SK-N-SH (cell line): ENCODE measurements at regions not wholly inside any gene's neighbourhood (a gene's known extent, or its start where the extent isn't known, plus 50 kb on each side); places are given as distances from the start of the nearest gene placed in this dataset.

Experiments used
- CTCF ChIA-PET: fragments of 300-600, 350-600 bp; formaldehyde crosslinking; extraction: SDS; loops from one replicate; lab custom pipeline; 2021; lab: Yijun Ruan, JAX
- POLR2A ChIA-PET: fragments of 350-600 bp; sonication (Branson Sonifier 250); formaldehyde crosslinking; extraction: SDS; loops from one replicate; lab custom pipeline; 2020; ENCODE audit warnings: antibody characterized with exemption, inconsistent platforms; lab: Yijun Ruan, JAX
- DNase-seq: peaks from one replicate; pipeline ENCODE4 v3.0.0; 2012
- H2AFZ ChIP-seq: fragments of 200-600 bp; sonication (generic); 2 replicates; pipeline ENCODE4 v1.8.1; 2016; ENCODE audit warnings: antibody characterized with exemption, mild to moderate bottlenecking, low read depth
- H3F3A ChIP-seq: fragments of 200-600 bp; sonication (generic); replicated peaks from 2 replicates; pipeline ENCODE3; 2016; ENCODE audit warnings: antibody characterized with exemption, mild to moderate bottlenecking; ENCODE audit not compliant: insufficient read depth
- H3K27ac ChIP-seq, 2 experiments: fragments of 200-500 bp in 1 of 2; fragments of 200-600 bp in 1 of 2; sonication (Bioruptor generic) in 1 of 2; sonication (generic), shearing (Covaris generic) in 1 of 2; 2 replicates each; pipeline versions ENCODE4 v1.5.1 to v1.6.1; 2014 to 2016; ENCODE audit warnings: low read depth in 2 of 2, inconsistent platforms in 1 of 2, low read length in 1 of 2, mild to moderate bottlenecking in 1 of 2, mixed read lengths in 1 of 2
- H3K27me3 ChIP-seq: fragments of 200-600 bp; sonication (generic), shearing (Covaris generic); 2 replicates; pipeline ENCODE4 v1.6.1; 2016; ENCODE audit warnings: mixed run types; ENCODE audit not compliant: insufficient read depth
- H3K36me3 ChIP-seq, 2 experiments: fragments of 200-500 bp in 1 of 2; fragments of 200-600 bp in 1 of 2; sonication (Bioruptor generic) in 1 of 2; sonication (generic) in 1 of 2; replicated peaks in 1 of 2; 2 replicates each; pipeline versions ENCODE3 to v1.5.1; 2014 to 2016; ENCODE audit warnings: low read length in 1 of 2, mild to moderate bottlenecking in 1 of 2; ENCODE audit not compliant: insufficient read depth in 2 of 2, control insufficient read depth in 1 of 2
- H3K4me1 ChIP-seq, 2 experiments: fragments of 200-500 bp in 1 of 2; fragments of 200-600 bp in 1 of 2; sonication (Bioruptor generic) in 1 of 2; sonication (generic), shearing (Covaris generic) in 1 of 2; 2 replicates each; pipeline versions ENCODE4 v1.5.1 to v1.6.1; 2014 to 2016; ENCODE audit warnings: low read depth in 1 of 2, low read length in 1 of 2, mixed run types in 1 of 2; ENCODE audit not compliant: insufficient read depth in 2 of 2, control insufficient read depth in 1 of 2
- H3K4me2 ChIP-seq: fragments of 200-600 bp; sonication (generic), shearing (Covaris generic); 2 replicates; pipeline ENCODE4 v1.6.1; 2017; ENCODE audit warnings: mixed run types
- H3K4me3 ChIP-seq, 2 experiments: fragments of 200-500 bp in 1 of 2; fragments of 200-600 bp in 1 of 2; sonication (Bioruptor generic) in 1 of 2; sonication (generic), shearing (Covaris generic) in 1 of 2; 2 replicates each; pipeline versions ENCODE4 v1.5.1 to v1.8.1; 2014 to 2016; ENCODE audit warnings: low read depth in 2 of 2, inconsistent platforms in 1 of 2, low read length in 1 of 2, mild to moderate bottlenecking in 1 of 2, mixed read lengths in 1 of 2, moderate library complexity in 1 of 2
- H3K79me2 ChIP-seq: fragments of 200-600 bp; sonication (generic); 2 replicates; pipeline ENCODE4 v1.8.1; 2017; ENCODE audit warnings: mild to moderate bottlenecking; ENCODE audit not compliant: insufficient read depth
- H3K9ac ChIP-seq: fragments of 200-600 bp; sonication (generic); 2 replicates; pipeline ENCODE4 v1.6.1; 2017; ENCODE audit warnings: mixed run types
- H3K9me2 ChIP-seq: fragments of 200-600 bp; sonication (generic); 2 replicates; pipeline ENCODE4 v1.6.1; 2017; ENCODE audit warnings: mixed run types
- H3K9me3 ChIP-seq: fragments of 200-600 bp; sonication (generic); 2 replicates; pipeline ENCODE4 v1.6.1; 2017; ENCODE audit warnings: mixed run types, mild to moderate bottlenecking, moderate library complexity
- H4K20me1 ChIP-seq: fragments of 200-600 bp; sonication (generic); 2 replicates; pipeline ENCODE4 v1.6.1; 2017; ENCODE audit warnings: mild to moderate bottlenecking, mixed run types; ENCODE audit not compliant: insufficient read depth
- CHD2 ChIP-seq: fragments of 150-350 bp; IDR thresholded peaks from 2 replicates; pipeline ENCODE4 v1.6.1; 2018; ENCODE audit warnings: low read length; ENCODE audit not compliant: partially characterized antibody
- EP300 ChIP-seq, 2 experiments: IDR thresholded peaks; 2 replicates each; pipeline versions ENCODE4 v1.4.0 to v1.6.1; 2012; ENCODE audit warnings: borderline replicate concordance in 1 of 2, low read depth in 1 of 2, low read length in 1 of 2
- FOXJ3 ChIP-seq: sonication (generic); formaldehyde crosslinking; IDR thresholded peaks from 2 replicates; pipeline ENCODE4 v1.5.1; 2020; ENCODE audit warnings: mild to moderate bottlenecking, missing genetic modification reagents
- FOXM1 ChIP-seq: IDR thresholded peaks from 2 replicates; pipeline ENCODE4 v1.4.0; 2012; ENCODE audit warnings: low read depth, mild to moderate bottlenecking
- MEF2A ChIP-seq: IDR thresholded peaks from 2 replicates; pipeline ENCODE4 v1.4.0; 2012; ENCODE audit warnings: low read depth, borderline replicate concordance
- NFIC ChIP-seq: IDR thresholded peaks from 2 replicates; pipeline ENCODE4 v1.4.0; 2012; ENCODE audit warnings: borderline replicate concordance
- NRF1 ChIP-seq: IDR thresholded peaks from 2 replicates; pipeline ENCODE4 v1.6.1; 2012; ENCODE audit warnings: low read depth, mild to moderate bottlenecking, low read length
- RCOR1 ChIP-seq: fragments of 150-350 bp; IDR thresholded peaks from 2 replicates; pipeline ENCODE4 v1.6.1; 2017; ENCODE audit warnings: antibody characterized with exemption, low read length
- RFX5 ChIP-seq: IDR thresholded peaks from 2 replicates; pipeline ENCODE4 v1.6.1; 2012; ENCODE audit warnings: mild to moderate bottlenecking, improper control_type of control experiment, low read length
- SIN3A ChIP-seq: IDR thresholded peaks from 2 replicates; pipeline ENCODE4 v1.6.1; 2012; ENCODE audit warnings: low read depth, mild to moderate bottlenecking, low read length, moderate library complexity, borderline replicate concordance
- TCF12 ChIP-seq: IDR thresholded peaks from 2 replicates; pipeline ENCODE4 v1.4.0; 2012
- TEAD4 ChIP-seq: IDR thresholded peaks from 2 replicates; pipeline ENCODE4 v1.4.0; 2012; ENCODE audit warnings: mild to moderate bottlenecking, borderline replicate concordance; ENCODE audit not compliant: insufficient read depth
- YY1 ChIP-seq: IDR thresholded peaks from 2 replicates; pipeline ENCODE4 v1.4.0; 2012; ENCODE audit warnings: low read depth, mild to moderate bottlenecking
- ZBTB33 ChIP-seq: IDR thresholded peaks from 2 replicates; pipeline ENCODE4 v1.4.0; 2012; ENCODE audit warnings: low read depth, borderline replicate concordance
- WGBS: methylation state at CpG from one replicate; pipeline ENCODE4 v1.1.6; 2017; ENCODE audit warnings: low lambda C conversion rate; 5-methylcytosine and 5-hydroxymethylcytosine counted together
- TF ChIP-seq, protein P1 (sequence below): IDR thresholded peaks from 2 replicates; pipeline ENCODE4 v1.4.0; 2012; ENCODE audit warnings: low read depth, borderline replicate concordance
- TF ChIP-seq, protein P2 (sequence below): IDR thresholded peaks from 2 replicates; pipeline ENCODE4 v1.4.0; 2012; ENCODE audit warnings: low read depth
- TF ChIP-seq, protein P3 (sequence below): IDR thresholded peaks from 2 replicates; pipeline ENCODE4 v1.6.1; 2012; ENCODE audit warnings: mild to moderate bottlenecking, low read depth, low read length, moderate library complexity

DNA sequence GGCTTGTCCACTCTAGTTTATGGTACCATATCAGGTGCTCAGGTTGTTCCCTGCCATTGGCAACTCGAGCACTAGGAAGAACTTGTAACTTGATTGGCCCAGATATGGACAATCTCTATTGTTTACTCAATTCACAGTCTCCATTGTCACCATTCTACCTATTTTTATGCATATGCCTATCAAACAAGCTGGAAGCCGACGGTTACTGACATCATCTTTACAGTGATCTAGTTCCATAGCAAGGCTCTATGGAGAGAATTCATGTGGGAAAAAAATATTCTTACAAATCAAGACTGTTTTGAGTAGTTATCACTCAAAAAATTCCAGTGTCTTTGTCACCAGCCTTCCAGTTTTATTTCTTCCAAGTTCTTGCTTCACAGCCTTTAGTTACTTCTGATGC lies 1006.2 kb upstream of the PRR20A start:
- DNase-seq: no peak
- H3F3A ChIP-seq: no peaks in the 10 kb centered on the region
- no peak overlapping the region for H3K4me3 ChIP-seq
- no peaks in the 10 kb centered on the region for H4K20me1 ChIP-seq
- 19% methylated on average over 3 of the region's 3 CpGs for WGBS
- ChIA-PET POLR2A (no interaction called here), CTCF (no interaction called here)
- H3K27ac ChIP-seq: no peak overlapping the region
- H3K9me2 ChIP-seq: no peaks in the 10 kb centered on the region
- no peak overlapping the region for H3K9ac ChIP-seq
- no peaks in the 10 kb centered on the region for H3K36me3 ChIP-seq
- H3K9me3 ChIP-seq: no peaks in the 10 kb centered on the region
- no peak overlapping the region for H3K4me2 ChIP-seq
- H3K4me1 ChIP-seq: no peaks in the 10 kb centered on the region
- no peak overlapping the region for H2AFZ ChIP-seq
- H3K27me3 ChIP-seq: no peaks in the 10 kb centered on the region
- H3K79me2 ChIP-seq: no peaks in the 10 kb centered on the region
- no peak for TF ChIP-seq YY1
- TF ChIP-seq, protein P1, sequence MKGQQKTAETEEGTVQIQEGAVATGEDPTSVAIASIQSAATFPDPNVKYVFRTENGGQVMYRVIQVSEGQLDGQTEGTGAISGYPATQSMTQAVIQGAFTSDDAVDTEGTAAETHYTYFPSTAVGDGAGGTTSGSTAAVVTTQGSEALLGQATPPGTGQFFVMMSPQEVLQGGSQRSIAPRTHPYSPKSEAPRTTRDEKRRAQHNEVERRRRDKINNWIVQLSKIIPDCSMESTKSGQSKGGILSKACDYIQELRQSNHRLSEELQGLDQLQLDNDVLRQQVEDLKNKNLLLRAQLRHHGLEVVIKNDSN: no peak
- no peak for TF ChIP-seq MEF2A
- no peak for TF ChIP-seq FOXM1
- TF ChIP-seq ZBTB33: no peak
- no peak for TF ChIP-seq TCF12
- TF ChIP-seq FOXJ3 (CRISPR knock-in tag): no peak
- TF ChIP-seq RCOR1: no peak
- TF ChIP-seq, protein P2, sequence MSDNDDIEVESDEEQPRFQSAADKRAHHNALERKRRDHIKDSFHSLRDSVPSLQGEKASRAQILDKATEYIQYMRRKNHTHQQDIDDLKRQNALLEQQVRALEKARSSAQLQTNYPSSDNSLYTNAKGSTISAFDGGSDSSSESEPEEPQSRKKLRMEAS: no peak
- TF ChIP-seq RFX5: no peak
- no peak for TF ChIP-seq NFIC
- TF ChIP-seq NRF1: no peak
- TF ChIP-seq EP300 (IDR thresholded peaks at IDR 0.05; ENCODE audit: borderline replicate concordance in 1 of 2, low read depth in 1 of 2, low read length in 1 of 2): no peak
- TF ChIP-seq CHD2: no peak
- no peak for TF ChIP-seq TEAD4
- TF ChIP-seq, protein P3, sequence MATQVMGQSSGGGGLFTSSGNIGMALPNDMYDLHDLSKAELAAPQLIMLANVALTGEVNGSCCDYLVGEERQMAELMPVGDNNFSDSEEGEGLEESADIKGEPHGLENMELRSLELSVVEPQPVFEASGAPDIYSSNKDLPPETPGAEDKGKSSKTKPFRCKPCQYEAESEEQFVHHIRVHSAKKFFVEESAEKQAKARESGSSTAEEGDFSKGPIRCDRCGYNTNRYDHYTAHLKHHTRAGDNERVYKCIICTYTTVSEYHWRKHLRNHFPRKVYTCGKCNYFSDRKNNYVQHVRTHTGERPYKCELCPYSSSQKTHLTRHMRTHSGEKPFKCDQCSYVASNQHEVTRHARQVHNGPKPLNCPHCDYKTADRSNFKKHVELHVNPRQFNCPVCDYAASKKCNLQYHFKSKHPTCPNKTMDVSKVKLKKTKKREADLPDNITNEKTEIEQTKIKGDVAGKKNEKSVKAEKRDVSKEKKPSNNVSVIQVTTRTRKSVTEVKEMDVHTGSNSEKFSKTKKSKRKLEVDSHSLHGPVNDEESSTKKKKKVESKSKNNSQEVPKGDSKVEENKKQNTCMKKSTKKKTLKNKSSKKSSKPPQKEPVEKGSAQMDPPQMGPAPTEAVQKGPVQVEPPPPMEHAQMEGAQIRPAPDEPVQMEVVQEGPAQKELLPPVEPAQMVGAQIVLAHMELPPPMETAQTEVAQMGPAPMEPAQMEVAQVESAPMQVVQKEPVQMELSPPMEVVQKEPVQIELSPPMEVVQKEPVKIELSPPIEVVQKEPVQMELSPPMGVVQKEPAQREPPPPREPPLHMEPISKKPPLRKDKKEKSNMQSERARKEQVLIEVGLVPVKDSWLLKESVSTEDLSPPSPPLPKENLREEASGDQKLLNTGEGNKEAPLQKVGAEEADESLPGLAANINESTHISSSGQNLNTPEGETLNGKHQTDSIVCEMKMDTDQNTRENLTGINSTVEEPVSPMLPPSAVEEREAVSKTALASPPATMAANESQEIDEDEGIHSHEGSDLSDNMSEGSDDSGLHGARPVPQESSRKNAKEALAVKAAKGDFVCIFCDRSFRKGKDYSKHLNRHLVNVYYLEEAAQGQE: no peak
- TF ChIP-seq SIN3A: no peak
